HepG2 (cell line): ENCODE measurements at regions not wholly inside any gene's neighbourhood (a gene's known extent, or its start where the extent isn't known, plus 50 kb on each side); places are given as distances from the start of the nearest gene placed in this dataset.
A peak's percentile ranks its signal among the peaks of the same experiment; 100 is the strongest.

Experiments used
- BHLHE40 ChIP-seq: IDR thresholded peaks from 2 replicates; pipeline ENCODE4 v1.6.1; 2011; ENCODE audit warnings: low read length, improper control_type of control experiment
- CBX5 ChIP-seq: sonication (generic); formaldehyde crosslinking; IDR thresholded peaks from 2 replicates; pipeline ENCODE4 v1.4.0; 2020; ENCODE audit warnings: missing genetic modification reagents, borderline replicate concordance
- DR1 ChIP-seq: sonication (generic); formaldehyde crosslinking; IDR thresholded peaks from 2 replicates; pipeline ENCODE4 v1.8.0; 2021; ENCODE audit warnings: mild to moderate bottlenecking, missing genetic modification reagents, inconsistent platforms
- GTF3A ChIP-seq: sonication (generic); formaldehyde crosslinking; conservative IDR thresholded peaks from 2 replicates; pipeline ENCODE4 v1.4.0; 2020; ENCODE audit warnings: mild to moderate bottlenecking, missing genetic modification reagents
- HDAC1 ChIP-seq: sonication (generic); formaldehyde crosslinking; IDR thresholded peaks from 2 replicates; pipeline ENCODE4 v1.5.1; 2020; ENCODE audit warnings: mild to moderate bottlenecking, missing genetic modification reagents
- JARID2 ChIP-seq: sonication (generic); formaldehyde crosslinking; IDR thresholded peaks from 2 replicates; pipeline ENCODE4 v1.8.1; 2023; ENCODE audit warnings: missing genetic modification reagents, inconsistent platforms; ENCODE audit not compliant: insufficient replicate concordance
- MBNL3 ChIP-seq: fragments of 250-450 bp; sonication (Bioruptor Pico); conservative IDR thresholded peaks from 2 replicates; pipeline ENCODE4 v1.8.0; 2022; ENCODE audit warnings: mild to moderate bottlenecking, inconsistent platforms
- MLLT10 ChIP-seq: sonication (generic); formaldehyde crosslinking; IDR thresholded peaks from 2 replicates; pipeline ENCODE4 v1.4.0; 2020; ENCODE audit warnings: missing genetic modification reagents
- NCOA1 ChIP-seq: sonication (generic); formaldehyde crosslinking; IDR thresholded peaks from 2 replicates; pipeline ENCODE4 v1.9.0; 2021; ENCODE audit warnings: missing genetic modification reagents
- NR2C2 ChIP-seq: sonication (generic); formaldehyde crosslinking; IDR thresholded peaks from 2 replicates; pipeline ENCODE4 v1.4.0; 2020; ENCODE audit warnings: missing genetic modification reagents, mild to moderate bottlenecking, moderate library complexity, borderline replicate concordance
- RBFOX2 ChIP-seq: fragments of 200-400 bp; formaldehyde crosslinking; IDR thresholded peaks from 2 replicates; pipeline ENCODE4 v1.6.1; 2017; ENCODE audit warnings: low read depth, mild to moderate bottlenecking, low read length
- SYNCRIP ChIP-seq: fragments of 200-400 bp; formaldehyde crosslinking; IDR thresholded peaks from 2 replicates; pipeline ENCODE4 v1.6.1; 2018; ENCODE audit warnings: mild to moderate bottlenecking, low read depth, low read length; ENCODE audit not compliant: insufficient read depth
- ZMYM4 ChIP-seq: sonication (generic); formaldehyde crosslinking; IDR thresholded peaks from 2 replicates; pipeline ENCODE4 v1.8.1; 2023; ENCODE audit warnings: mild to moderate bottlenecking, missing genetic modification reagents
- ZNF20 ChIP-seq: sonication (generic); formaldehyde crosslinking; IDR thresholded peaks from 2 replicates; pipeline ENCODE4 v1.4.0; 2020; ENCODE audit warnings: mild to moderate bottlenecking, moderate library complexity, missing genetic modification reagents
- ZNF780A ChIP-seq: sonication (generic); formaldehyde crosslinking; IDR thresholded peaks from 2 replicates; pipeline ENCODE4 v1.8.0; 2022; ENCODE audit warnings: mild to moderate bottlenecking, missing genetic modification reagents, moderate library complexity
- TF ChIP-seq, protein P1 (sequence below): sonication (generic); formaldehyde crosslinking; IDR thresholded peaks from 2 replicates; pipeline ENCODE4 v1.4.0; 2020; ENCODE audit warnings: missing genetic modification reagents
- TF ChIP-seq, protein P2 (sequence below): IDR thresholded peaks from 2 replicates; pipeline ENCODE4 v1.6.1; 2016; ENCODE audit warnings: missing compliant biosample characterization, missing genetic modification reagents, borderline replicate concordance
- TF ChIP-seq, protein P3 (sequence below): sonication (generic); formaldehyde crosslinking; IDR thresholded peaks from 2 replicates; pipeline ENCODE4 v1.4.0; 2020; ENCODE audit warnings: mild to moderate bottlenecking, missing genetic modification reagents
- TF ChIP-seq, protein P4 (sequence below): sonication (generic); formaldehyde crosslinking; IDR thresholded peaks from 2 replicates; pipeline ENCODE4 v1.8.0; 2022; ENCODE audit warnings: missing genetic modification reagents, mild to moderate bottlenecking, moderate library complexity, borderline replicate concordance
- TF ChIP-seq, protein P5 (sequence below): sonication (generic); formaldehyde crosslinking; IDR thresholded peaks from 2 replicates; pipeline ENCODE4 v1.8.0; 2022; ENCODE audit warnings: missing genetic modification reagents, low read depth, mild to moderate bottlenecking, borderline replicate concordance
- TF ChIP-seq, protein P6 (sequence below): IDR thresholded peaks from 2 replicates; pipeline ENCODE4 v1.6.1; 2016; ENCODE audit warnings: mild to moderate bottlenecking, missing biosample characterization, missing genetic modification reagents
- TF ChIP-seq, protein P7 (sequence below): sonication (generic); formaldehyde crosslinking; IDR thresholded peaks from 2 replicates; pipeline ENCODE4 v1.5.1; 2020; ENCODE audit warnings: missing genetic modification reagents, mild to moderate bottlenecking, borderline replicate concordance

DNA sequence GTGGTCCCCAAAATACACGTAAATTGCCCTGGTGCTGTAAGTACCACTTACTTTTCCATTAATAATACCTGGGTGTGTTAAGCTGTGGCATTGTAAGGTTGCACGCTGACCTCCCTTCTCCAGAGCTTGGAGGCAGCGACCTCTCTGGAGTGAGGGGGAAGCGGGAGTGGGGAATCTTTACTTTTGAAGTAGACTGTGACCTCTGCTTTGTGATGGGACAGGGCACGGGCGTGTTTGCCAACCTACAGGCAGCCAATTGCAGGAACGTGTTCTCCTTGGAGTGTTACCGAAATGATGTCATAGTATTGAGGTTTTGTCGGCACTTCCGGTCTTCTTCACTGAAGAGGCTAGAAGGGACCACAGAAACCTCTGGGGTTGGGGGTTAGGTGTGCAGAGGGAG is 227.3 kb upstream of the C2CD4B start (continued):
- TF ChIP-seq JARID2 (CRISPR knock-in tag) (no peak), ZMYM4 (0 out of 2 replicates have a peak, but pooled peaks have one; percentile 10), NR2C2 (0 out of 2 replicates have a peak, but pooled peaks have one; percentile 60), ZNF20 (CRISPR knock-in tag) (no peak), RBFOX2 (no peak), MLLT10 (CRISPR knock-in tag) (no peak), SYNCRIP (no peak), BHLHE40 (0 out of 2 replicates have a peak, but pooled peaks have one; percentile 25), HDAC1 (CRISPR knock-in tag) (no peak), ZNF780A (CRISPR knock-in tag) (no peak), MBNL3 (no peak), DR1 (CRISPR knock-in tag) (no peak), CBX5 (CRISPR knock-in tag) (no peak), NCOA1 (no peak), GTF3A (CRISPR knock-in tag) (no peak)
- TF ChIP-seq, protein P1, sequence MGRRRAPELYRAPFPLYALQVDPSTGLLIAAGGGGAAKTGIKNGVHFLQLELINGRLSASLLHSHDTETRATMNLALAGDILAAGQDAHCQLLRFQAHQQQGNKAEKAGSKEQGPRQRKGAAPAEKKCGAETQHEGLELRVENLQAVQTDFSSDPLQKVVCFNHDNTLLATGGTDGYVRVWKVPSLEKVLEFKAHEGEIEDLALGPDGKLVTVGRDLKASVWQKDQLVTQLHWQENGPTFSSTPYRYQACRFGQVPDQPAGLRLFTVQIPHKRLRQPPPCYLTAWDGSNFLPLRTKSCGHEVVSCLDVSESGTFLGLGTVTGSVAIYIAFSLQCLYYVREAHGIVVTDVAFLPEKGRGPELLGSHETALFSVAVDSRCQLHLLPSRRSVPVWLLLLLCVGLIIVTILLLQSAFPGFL (CRISPR knock-in tag), result no peak
- TF ChIP-seq, protein P2, sequence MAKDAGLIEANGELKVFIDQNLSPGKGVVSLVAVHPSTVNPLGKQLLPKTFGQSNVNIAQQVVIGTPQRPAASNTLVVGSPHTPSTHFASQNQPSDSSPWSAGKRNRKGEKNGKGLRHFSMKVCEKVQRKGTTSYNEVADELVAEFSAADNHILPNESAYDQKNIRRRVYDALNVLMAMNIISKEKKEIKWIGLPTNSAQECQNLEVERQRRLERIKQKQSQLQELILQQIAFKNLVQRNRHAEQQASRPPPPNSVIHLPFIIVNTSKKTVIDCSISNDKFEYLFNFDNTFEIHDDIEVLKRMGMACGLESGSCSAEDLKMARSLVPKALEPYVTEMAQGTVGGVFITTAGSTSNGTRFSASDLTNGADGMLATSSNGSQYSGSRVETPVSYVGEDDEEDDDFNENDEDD (CRISPR knock-in tag), result no peak
- TF ChIP-seq, protein P3, sequence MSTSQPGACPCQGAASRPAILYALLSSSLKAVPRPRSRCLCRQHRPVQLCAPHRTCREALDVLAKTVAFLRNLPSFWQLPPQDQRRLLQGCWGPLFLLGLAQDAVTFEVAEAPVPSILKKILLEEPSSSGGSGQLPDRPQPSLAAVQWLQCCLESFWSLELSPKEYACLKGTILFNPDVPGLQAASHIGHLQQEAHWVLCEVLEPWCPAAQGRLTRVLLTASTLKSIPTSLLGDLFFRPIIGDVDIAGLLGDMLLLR, result no peak
- TF ChIP-seq, protein P4, sequence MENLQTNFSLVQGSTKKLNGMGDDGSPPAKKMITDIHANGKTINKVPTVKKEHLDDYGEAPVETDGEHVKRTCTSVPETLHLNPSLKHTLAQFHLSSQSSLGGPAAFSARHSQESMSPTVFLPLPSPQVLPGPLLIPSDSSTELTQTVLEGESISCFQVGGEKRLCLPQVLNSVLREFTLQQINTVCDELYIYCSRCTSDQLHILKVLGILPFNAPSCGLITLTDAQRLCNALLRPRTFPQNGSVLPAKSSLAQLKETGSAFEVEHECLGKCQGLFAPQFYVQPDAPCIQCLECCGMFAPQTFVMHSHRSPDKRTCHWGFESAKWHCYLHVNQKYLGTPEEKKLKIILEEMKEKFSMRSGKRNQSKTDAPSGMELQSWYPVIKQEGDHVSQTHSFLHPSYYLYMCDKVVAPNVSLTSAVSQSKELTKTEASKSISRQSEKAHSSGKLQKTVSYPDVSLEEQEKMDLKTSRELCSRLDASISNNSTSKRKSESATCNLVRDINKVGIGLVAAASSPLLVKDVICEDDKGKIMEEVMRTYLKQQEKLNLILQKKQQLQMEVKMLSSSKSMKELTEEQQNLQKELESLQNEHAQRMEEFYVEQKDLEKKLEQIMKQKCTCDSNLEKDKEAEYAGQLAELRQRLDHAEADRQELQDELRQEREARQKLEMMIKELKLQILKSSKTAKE, result no peak
- TF ChIP-seq, protein P5, sequence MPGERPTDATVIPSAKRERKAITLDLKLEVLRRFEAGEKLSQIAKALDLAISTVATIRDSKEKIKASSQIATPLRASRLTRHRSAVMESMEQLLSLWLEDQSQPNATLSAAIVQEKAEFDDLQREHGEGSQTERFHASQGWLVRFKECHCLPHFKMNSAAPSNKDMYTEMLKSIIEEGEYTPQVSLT (CRISPR knock-in tag), result no peak
- TF ChIP-seq, protein P6, sequence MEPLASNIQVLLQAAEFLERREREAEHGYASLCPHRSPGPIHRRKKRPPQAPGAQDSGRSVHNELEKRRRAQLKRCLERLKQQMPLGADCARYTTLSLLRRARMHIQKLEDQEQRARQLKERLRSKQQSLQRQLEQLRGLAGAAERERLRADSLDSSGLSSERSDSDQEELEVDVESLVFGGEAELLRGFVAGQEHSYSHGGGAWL (CRISPR knock-in tag), result no peak
- TF ChIP-seq, protein P7, sequence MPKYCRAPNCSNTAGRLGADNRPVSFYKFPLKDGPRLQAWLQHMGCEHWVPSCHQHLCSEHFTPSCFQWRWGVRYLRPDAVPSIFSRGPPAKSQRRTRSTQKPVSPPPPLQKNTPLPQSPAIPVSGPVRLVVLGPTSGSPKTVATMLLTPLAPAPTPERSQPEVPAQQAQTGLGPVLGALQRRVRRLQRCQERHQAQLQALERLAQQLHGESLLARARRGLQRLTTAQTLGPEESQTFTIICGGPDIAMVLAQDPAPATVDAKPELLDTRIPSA (CRISPR knock-in tag), result no peak
